ENCODE measurements at regions not wholly inside any gene's neighbourhood (a gene's known extent, or its start where the extent isn't known, plus 50 kb on each side); places are given as distances from the start of the nearest gene placed in this dataset.

GRCh38 chr6:122052346-122052900, 347.0 kb upstream of the HSF2 start:
- no peak for TF ChIP-seq CTCF (IDR thresholded peaks at IDR 0.05; ENCODE audit: borderline replicate concordance, insufficient read depth, low read depth, low read length)
- no peak overlapping the region for H3K4me3 ChIP-seq (ENCODE audit: low read depth, low read length)

- no peak for TF ChIP-seq CTCF (IDR thresholded peaks at IDR 0.05; ENCODE audit: borderline replicate concordance, insufficient read depth, low read depth, low read length)
- no peak overlapping the region for H3K4me3 ChIP-seq (ENCODE audit: low read depth, low read length)
Measured at GRCh38 chr6:122059918-122060317, 339.5 kb upstream of the HSF2 start.

GRCh38 chr6:122061855-122062254, 337.6 kb upstream of the HSF2 start:
- no peak for TF ChIP-seq CTCF (IDR thresholded peaks at IDR 0.05; ENCODE audit: borderline replicate concordance, insufficient read depth, low read depth, low read length)

GRCh38 chr6:122063076-122063475, 336.4 kb upstream of the HSF2 start:
- no peak for TF ChIP-seq CTCF (IDR thresholded peaks at IDR 0.05; ENCODE audit: borderline replicate concordance, insufficient read depth, low read depth, low read length)
- no peak overlapping the region for H3K4me3 ChIP-seq (ENCODE audit: low read depth, low read length)

More at GRCh38 chr6:122061855-122062254, 337.6 kb upstream of the HSF2 start:
- no peak overlapping the region for H3K4me3 ChIP-seq (ENCODE audit: low read depth, low read length)

- H3K4me3 ChIP-seq (ENCODE audit: low read depth, low read length): no peak overlapping the region
- no peak for TF ChIP-seq CTCF (IDR thresholded peaks at IDR 0.05; ENCODE audit: borderline replicate concordance, insufficient read depth, low read depth, low read length)
Measured at GRCh38 chr6:122063761-122064160, 335.7 kb upstream of the HSF2 start.

GRCh38 chr6:122066200-122066599, 333.3 kb upstream of the HSF2 start:
- TF ChIP-seq CTCF (IDR thresholded peaks at IDR 0.05; ENCODE audit: borderline replicate concordance, insufficient read depth, low read depth, low read length): no peak
- no peak overlapping the region for H3K4me3 ChIP-seq (ENCODE audit: low read depth, low read length)

- no peak for TF ChIP-seq CTCF (IDR thresholded peaks at IDR 0.05; ENCODE audit: borderline replicate concordance, insufficient read depth, low read depth, low read length)
- no peak overlapping the region for H3K4me3 ChIP-seq (ENCODE audit: low read depth, low read length)
Measured at GRCh38 chr6:122068291-122068769, 331.1 kb upstream of the HSF2 start.
